ENCODE measurements at regions not wholly inside any gene's neighbourhood (a gene's known extent, or its start where the extent isn't known, plus 50 kb on each side); places are given as distances from the start of the nearest gene placed in this dataset.

- TF ChIP-seq POLR2A (IDR thresholded peaks at IDR 0.05) (no peak), CTCF (IDR thresholded peaks at IDR 0.05) (no peak)
These were observed 459.3 kb downstream of the HTR7 start for GRCh38 chr10:90398566-90398965.
